ENCODE measurements at regions not wholly inside any gene's neighbourhood (a gene's known extent, or its start where the extent isn't known, plus 50 kb on each side); places are given as distances from the start of the nearest gene placed in this dataset.
A peak's percentile ranks its signal among the peaks of the same experiment; 100 is the strongest.

- Histone ChIP-seq H3K4me3 (ENCODE audit: low read depth, low read length) (no peak overlapping the region), H3K27ac (ENCODE audit: low read depth, low read length) (no peak overlapping the region), H3K9me3 (ENCODE audit: control insufficient read depth, insufficient read depth, low read length) (no peaks in the 10 kb centered on the region), H3K27me3 (ENCODE audit: control insufficient read depth, insufficient read depth, low read length) (no peaks in the 10 kb centered on the region)
- CTCF ChIA-PET: no interaction called here
- POLR2A ChIA-PET: no interaction called here
- TF ChIP-seq CTCF (IDR thresholded peaks at IDR 0.05; ENCODE audit: low read depth, low read length): no peak
- no peak for DNase-seq (ENCODE audit: low read depth, low spot score)
These were observed 152.2 kb downstream of the BTG1 start for GRCh38 chr12:91993287-91994017.

- DNase-seq (ENCODE audit: low read depth, low spot score): no peak
These were observed 154.1 kb downstream of the BTG1 start for GRCh38 chr12:91991399-91992187.

GRCh38 chr12:91990525-91990924 is 155.1 kb downstream of the BTG1 start:
- ChIA-PET CTCF (interaction anchor here (1.0 kb wide), 1 partner anchor 179 kb away, joined by 4 read pairs; no protein-coding TSS in a partner anchor), POLR2A (interaction anchor here (1.0 kb wide), 1 partner anchor 155 kb away, joined by 3 read pairs; the partner anchor contains the start of gene BTG1)
- Histone ChIP-seq H3K4me3 (ENCODE audit: low read depth, low read length) (no peak overlapping the region), H3K9me3 (ENCODE audit: control insufficient read depth, insufficient read depth, low read length) (no peaks in the 10 kb centered on the region), H3K27me3 (ENCODE audit: control insufficient read depth, insufficient read depth, low read length) (no peaks in the 10 kb centered on the region), H3K27ac (ENCODE audit: low read depth, low read length) (peak overlapping the region; percentile 48)
- DNase-seq (ENCODE audit: low read depth, low spot score): no peak
- TF ChIP-seq CTCF (IDR thresholded peaks at IDR 0.05; ENCODE audit: low read depth, low read length): no peak

More at GRCh38 chr12:91991399-91992187, 154.1 kb downstream of the BTG1 start:
- POLR2A ChIA-PET: interaction anchor here (1.0 kb wide), 1 partner anchor 154 kb away, joined by 3 read pairs; the partner anchor contains the start of gene BTG1
- no peak overlapping the region for H3K27ac ChIP-seq (ENCODE audit: low read depth, low read length)
- CTCF ChIA-PET: interaction anchor here (1.0 to 1.2 kb wide), 2 partner anchors 180 to 609 kb away, joined by 3 to 4 read pairs; no protein-coding TSS in a partner anchor
- H3K9me3 ChIP-seq (ENCODE audit: control insufficient read depth, insufficient read depth, low read length): no peaks in the 10 kb centered on the region
- H3K4me3 ChIP-seq (ENCODE audit: low read depth, low read length): no peak overlapping the region
- TF ChIP-seq CTCF (IDR thresholded peaks at IDR 0.05; ENCODE audit: low read depth, low read length): no peak
- H3K27me3 ChIP-seq (ENCODE audit: control insufficient read depth, insufficient read depth, low read length): no peaks in the 10 kb centered on the region

- CTCF ChIA-PET: no interaction called here
- H3K9me3 ChIP-seq (ENCODE audit: control insufficient read depth, insufficient read depth, low read length): no peaks in the 10 kb centered on the region
- TF ChIP-seq CTCF (IDR thresholded peaks at IDR 0.05; ENCODE audit: low read depth, low read length): no peak
- no peak overlapping the region for H3K27ac ChIP-seq (ENCODE audit: low read depth, low read length)
- no peak for DNase-seq (ENCODE audit: low read depth, low spot score)
- POLR2A ChIA-PET: no interaction called here
- H3K4me3 ChIP-seq (ENCODE audit: low read depth, low read length): no peak overlapping the region
- no peaks in the 10 kb centered on the region for H3K27me3 ChIP-seq (ENCODE audit: control insufficient read depth, insufficient read depth, low read length)
These were observed 156.5 kb downstream of the BTG1 start for GRCh38 chr12:91989143-91989542.

All from AG04450 (cell line).